ENCODE measurements at regions not wholly inside any gene's neighbourhood (a gene's known extent, or its start where the extent isn't known, plus 50 kb on each side); places are given as distances from the start of the nearest gene placed in this dataset.

DNA sequence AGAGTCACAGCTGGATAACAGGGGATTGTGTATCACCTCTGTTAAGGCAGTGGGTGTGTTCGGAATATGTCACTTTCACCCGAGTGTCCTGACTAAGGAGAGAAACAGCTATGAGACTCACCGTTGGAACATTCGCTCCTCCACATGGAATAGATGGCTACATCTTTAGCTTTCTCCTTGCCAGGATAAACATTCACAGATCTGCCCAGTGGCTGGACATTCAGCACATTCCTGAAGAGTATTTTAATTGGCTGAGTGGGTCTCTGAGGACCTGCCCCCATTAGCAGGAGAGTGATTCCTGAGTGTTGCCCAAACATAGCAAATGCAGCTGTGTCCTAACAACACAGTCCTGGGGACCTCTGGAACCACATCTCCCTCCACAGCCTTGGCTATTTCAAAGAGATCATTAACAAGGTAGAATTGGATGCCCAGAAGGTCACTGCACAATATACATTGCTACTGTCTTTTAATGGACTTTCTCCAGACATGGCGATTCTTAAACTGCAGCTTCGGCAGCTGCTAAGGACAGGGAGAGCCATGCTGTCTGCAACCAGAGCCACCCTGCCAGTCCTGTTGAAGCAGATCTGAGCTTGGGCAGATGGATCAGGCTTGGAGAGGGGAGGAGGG lies 435.0 kb upstream of the CADM1 start:
- no peak for DNase-seq (ENCODE audit: low spot score)

DNA sequence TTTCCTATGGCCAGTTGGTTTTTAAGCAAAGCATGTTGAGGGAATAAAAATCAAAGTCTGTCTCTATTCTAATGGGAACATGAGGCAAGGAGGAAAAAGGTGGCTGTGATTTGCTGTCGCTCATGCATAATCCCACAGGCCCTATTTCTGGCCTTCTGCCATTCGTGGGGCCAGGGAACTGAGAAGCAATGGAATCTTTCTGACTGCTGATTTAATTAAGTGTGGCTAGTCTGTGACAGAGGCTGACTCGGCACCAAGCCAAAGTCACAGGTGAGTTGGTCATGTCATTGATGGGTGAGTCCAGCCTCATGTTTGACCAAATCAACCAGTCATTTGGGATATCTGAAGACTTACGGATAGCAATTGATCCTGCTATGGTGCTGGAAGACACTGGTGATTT lies 429.3 kb upstream of the CADM1 start:
- DNase-seq (ENCODE audit: low spot score), result no peak

DNA sequence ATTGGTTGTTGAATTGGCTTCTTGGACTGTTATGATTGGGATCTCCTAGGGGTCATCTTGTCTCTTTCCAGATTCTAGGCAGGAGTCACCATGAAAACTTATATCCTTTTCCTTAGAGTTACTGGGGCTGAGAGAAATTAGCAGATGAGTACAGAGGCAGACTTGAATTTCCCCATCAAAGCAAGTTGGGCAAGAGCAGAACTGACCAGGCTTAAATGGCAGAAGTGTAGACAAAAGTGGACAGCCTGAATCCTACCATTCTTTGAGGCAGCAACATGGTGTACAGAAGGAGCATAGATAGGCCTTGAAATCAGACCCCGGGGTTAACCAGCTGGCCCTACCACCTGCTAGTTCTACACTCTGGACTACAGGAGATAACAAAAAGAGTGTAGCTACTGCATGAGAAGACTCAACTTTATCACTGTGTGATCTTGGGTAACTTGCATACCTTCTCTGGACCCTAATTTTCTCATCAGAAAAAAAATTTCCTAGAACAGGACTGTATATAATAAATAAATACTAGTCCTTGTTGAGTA lies 427.4 kb upstream of the CADM1 start:
- DNase-seq (ENCODE audit: low spot score), result no peak

DNA sequence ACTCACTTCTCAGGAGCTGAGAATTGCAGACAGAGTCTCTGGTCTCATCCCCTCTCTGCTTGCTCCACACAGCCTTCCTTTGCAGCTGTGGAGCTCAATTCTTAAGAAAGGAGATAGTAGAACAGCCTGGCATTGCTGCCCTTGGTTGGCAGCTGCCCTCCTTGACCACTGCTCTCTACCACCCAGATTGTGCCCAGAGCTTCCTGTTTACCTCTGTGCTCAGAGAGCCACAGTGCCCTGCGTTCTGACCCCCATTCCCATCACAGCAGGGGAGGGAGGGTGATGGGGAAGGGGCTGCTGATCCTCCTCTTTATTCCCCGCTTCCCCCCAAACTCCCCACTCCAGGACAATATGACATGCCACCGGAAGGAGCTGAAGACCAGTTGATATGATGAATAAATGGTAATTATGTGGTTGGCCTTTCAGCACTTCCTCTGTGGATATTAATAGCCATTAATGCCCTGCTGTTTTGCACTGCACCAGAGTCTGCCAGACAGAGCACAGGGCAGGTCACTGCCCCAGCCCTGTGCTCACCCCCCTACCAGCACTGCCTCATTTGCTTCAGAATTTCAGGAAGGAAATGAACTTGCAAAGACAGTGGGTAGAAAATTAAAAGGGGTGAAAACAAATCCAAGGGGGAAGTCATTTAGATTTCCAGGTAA lies 426.8 kb upstream of the CADM1 start:
- DNase-seq (ENCODE audit: low spot score), result no peak

DNA sequence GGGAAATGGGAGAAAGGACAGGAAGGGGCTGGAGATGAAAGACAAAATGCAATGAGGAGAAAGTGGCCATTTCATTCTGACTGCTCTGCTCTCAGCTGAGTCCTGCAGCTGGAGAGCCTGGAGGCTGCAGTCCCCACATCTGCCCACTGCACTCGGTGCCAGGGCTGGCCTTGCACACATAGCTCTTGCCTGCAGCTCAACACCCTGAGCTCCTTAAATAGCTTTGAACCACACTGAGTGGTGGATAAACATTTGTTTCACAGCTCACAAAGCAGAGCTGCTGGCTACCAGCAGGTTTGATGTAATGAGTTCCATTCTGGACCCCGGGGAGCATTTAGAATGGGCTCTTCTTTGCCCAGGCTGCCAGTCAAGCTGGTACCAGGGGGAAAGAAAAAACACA lies 426.1 kb upstream of the CADM1 start:
- no peak for DNase-seq (ENCODE audit: low spot score)

DNA sequence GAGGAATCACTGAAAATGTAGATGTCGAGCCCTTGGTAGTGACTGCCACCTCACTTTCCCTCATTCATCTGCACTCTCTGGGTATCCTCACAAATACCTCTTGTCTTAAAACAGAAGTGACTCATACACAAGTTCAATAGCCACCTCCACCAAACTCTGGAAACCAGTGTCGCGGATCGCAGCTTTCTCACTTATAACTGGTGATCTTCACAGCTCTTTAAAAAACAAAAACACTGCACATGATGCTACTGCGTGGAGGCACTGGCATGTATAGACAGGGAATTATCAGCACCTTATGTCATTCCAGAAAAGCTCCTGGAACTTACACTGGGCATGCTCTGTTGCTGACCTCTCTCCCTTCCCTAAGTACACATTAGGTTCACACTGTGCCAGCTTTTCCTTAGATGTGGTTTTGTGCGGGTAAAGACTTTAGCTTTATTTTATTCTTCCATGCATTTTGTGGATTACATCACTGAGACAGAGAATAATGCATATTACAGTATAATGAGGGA lies 425.5 kb upstream of the CADM1 start:
- peak; percentile 9 for DNase-seq (ENCODE audit: low spot score)

DNA sequence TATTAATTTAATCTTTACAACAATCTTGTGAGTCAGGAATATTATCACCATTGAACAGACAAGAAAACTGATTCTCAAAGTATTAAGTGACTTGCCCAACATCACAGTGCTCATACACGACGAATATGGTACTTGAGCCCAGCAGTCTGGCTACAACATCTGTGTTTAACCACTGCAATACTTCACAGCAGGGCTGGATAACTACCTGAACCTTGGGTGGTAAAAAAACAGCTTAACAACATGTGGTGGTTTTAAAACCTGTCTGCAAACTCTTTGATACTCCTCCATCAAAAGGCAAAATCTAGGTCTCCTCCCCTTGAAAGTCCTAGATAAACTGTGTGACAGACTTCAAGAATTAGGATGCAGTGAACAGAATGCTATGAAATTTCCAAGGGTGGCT lies 424.6 kb upstream of the CADM1 start:
- DNase-seq (ENCODE audit: low spot score), result no peak

DNA sequence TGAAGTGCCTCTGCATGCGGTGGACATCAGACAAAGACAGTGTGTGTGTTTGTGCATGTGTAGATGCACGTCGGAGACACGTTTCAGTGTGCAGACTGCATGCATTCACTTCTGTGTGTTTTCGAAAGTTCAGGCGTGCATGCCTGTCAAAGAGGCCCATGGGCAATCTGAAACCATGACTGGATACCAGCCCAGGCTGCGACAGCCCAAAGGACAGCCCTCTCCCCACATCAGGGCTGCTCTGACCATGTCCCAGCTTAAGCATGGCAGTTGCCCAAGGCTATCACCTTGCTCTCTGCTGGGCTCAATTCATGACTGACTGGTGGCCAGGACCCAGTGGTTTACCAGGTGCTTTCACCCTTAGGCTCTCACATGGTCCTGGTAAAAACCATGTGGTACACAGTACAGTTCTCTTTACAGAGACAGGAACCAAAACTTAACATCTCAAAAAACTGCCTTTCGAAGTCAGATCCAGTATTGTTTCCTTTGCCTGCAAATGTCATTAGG lies 423.7 kb upstream of the CADM1 start:
- DNase-seq (ENCODE audit: low spot score), result no peak

DNA sequence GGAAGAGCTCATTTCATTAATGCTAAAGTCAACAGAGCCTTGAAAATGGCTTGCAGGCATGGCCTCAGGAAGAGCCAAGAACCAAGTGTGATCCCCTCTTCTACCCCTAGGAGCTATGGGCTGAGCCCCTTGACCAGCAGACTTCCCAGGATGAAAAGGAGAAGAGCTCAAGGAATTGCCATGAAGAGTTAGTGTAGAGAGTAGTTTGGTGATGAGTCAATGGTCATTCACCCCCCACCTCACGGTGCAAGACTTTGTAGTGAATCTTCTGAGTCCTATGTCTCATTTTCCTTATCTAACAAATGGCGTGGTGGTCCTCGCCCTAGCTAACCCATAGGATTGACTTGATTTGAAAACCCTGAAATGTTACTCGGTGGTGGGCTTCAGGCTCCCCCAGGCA lies 422.4 kb upstream of the CADM1 start:
- DNase-seq (ENCODE audit: low spot score), result no peak

DNA sequence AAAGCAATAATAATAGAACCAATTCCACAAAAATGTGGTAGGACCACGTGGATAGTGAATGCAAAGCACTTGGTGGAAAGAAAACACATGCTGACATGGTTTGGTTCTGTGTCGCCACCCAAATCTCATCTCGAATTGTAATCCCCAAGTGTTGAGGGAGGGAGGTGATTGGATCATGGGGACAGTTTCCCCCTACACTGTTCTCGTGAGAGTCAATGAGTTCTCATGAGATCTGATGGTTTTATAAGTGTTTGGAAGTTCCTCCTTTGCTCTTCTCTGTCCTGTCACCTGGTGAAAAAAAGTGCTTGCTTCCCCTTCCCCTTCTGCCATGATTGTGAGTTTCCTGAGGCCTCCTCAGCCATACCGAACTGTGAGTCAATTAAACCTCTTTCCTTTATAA lies 421.9 kb upstream of the CADM1 start:
- DNase-seq (ENCODE audit: low spot score), result no peak

DNA sequence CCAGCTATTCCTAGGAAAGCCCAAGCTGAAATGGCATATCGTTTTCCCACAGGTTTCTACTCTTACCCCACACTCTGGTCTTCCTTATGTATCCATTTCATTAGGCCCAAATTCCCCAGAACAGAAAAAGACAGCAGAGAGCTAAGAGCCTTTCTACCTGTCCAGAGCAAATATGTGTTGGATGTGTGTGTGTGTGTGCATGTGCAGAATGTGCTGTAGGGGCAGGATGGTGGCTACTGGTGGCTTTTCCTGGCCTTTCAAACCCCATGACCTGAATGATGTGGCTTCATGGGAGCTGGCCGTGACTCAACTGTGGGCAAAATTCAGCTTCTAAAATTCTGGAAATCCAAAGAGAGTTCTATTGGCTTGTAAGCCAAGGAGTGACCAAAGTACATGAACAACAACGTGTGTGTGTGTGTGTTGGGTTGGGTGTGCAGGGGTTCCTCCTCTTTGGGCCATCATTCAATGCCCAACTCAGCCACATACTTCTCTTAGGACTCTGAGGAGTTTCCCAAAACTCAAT lies 421.4 kb upstream of the CADM1 start:
- no peak for DNase-seq (ENCODE audit: low spot score)

DNA sequence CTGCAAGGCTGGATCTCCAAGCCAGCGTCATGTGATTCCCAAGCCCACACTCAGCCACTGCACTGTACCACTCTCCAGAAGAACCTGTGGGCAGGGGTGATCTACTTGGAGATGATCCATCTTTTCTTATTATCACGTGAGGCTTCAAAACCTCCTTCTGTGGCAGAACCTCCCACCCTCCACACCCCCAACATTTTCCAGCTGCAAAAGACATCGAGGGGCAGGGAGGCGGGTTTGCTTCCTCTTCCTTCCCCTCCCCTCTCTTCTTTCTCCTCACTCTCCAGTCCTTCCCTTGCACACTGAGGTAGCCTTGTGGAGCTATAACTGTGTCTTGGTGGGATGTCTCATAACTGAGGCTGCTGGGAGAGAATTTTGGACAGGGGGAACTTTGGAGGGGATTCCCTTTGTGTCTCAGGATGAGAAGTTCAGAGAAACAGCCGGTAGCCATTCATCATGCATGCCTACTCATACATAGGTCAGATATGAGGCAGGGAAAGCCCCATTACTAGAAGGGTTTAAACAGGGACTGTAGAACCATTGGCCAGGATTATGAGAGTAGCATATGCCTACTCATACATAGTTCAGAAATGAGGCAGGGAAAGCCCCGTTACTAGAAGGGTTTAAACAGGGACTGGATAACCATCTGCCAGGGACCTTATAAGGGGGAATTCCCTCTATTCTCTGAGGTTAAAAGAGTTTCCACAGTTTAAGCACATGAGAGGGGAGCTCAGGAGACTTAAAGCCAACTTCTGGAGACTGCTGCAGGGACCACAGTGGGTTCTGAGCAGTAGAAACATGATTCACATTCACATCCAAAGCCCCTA lies 420.7 kb upstream of the CADM1 start:
- peak; percentile 67 for DNase-seq (ENCODE audit: low spot score)

DNA sequence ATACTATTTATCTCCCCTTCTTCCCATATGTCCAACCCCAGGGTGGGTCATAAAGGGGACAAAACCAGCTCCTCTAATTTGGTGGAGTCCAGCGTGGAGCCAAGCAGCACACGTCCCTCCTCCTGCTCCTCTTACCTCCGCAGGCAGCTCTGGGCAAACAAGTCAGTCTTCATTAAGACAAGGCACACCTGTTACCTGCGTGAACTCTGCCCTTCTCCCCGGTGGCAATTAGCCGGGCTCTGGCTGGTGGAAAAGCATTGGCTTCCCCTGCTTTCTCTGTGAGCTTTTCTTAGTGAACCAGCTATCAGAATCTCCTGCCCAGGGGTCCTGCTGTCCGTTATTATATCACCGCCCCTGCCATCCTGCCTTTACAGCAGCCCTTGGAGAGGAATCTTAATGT lies 418.7 kb upstream of the CADM1 start:
- no peak for DNase-seq (ENCODE audit: low spot score)

DNA sequence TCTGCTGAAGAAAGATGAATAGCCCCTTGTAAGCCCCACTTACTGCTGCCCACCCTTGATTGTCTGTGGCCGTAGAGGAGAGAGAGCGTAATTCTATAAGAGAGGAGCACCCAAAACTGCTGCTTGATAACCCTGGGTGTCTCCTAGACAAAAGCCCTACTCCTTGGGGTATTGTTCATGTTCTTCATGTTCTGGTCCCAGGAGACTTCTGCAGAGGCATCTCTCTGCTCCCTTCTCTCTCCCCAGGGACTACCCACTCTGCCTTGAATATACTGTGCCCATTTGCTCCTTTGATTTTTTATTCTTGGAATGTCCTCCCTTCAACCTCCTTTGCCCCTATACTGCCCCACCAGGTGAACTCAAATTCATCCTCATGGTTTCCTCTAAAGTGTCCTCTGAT lies 417.8 kb upstream of the CADM1 start:
- no peak for DNase-seq (ENCODE audit: low spot score)

DNA sequence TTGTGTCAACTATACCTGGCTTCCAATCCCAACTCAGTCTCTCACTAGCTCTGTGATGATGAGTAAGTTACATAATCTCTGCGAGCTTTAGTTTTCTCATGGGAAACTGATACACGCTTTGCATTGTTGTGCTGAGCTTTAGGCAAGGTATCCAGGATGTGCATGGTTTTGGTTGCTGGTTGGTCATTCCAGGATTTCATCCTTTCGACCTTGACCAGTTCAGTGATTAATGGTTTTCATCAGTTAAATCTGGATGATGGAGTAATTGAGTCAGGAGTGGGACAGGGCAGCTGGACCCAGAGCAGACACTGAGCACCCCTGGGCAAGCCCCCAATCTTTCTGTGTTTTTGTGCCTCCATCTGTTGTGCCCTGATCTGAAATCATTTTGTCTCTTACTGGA lies 417.3 kb upstream of the CADM1 start:
- DNase-seq (ENCODE audit: low spot score), result no peak

DNA sequence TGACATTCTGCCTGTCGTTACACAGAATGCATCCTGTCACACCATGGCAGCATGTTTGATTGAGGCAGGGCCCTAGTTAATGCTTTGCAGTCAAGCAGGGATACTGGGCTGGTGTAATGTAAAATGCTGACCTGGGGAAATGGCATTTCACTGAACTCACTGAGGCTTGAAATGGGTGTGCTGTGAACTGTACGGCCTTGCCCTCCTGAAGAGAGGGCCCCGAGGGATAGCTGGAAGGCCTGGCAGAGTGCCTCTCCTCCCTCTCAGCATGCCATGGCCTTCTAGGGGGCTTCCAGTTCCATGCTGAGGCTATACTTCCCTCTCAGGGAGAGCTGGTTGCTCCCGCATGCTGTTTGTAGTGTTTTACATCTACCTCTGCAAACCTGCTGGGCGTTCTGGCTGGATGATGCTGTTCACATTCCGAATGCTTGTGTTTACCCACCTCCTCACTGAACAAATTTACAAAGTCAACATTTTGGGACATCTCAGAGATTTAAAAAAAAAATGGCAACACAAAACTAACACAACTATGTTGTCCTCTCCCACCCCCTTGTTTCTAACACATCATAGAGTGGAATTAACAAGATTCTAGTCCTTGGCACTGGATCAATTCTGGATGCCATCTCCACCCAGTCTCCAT lies 416.7 kb upstream of the CADM1 start:
- no peak for DNase-seq (ENCODE audit: low spot score)

DNA sequence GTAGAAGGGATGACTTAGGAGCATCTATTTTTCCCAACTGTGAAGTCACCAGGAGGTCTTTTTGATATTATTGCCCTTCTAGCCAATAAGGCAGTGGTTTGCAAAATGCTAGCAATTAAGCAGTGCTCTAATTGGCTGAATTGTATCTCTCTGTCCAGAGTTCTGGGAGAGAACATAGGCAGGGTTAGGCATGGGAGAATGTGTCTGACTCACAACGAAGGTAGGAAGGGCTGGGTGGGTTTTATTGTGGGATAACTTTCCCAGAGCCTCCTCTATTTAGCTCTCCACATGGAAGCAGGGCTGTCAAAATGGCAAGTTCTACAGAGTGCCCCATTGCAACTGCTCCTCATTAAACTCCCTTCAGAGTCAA lies 415.9 kb upstream of the CADM1 start:
- peak; percentile 26 for DNase-seq (ENCODE audit: low spot score)

DNA sequence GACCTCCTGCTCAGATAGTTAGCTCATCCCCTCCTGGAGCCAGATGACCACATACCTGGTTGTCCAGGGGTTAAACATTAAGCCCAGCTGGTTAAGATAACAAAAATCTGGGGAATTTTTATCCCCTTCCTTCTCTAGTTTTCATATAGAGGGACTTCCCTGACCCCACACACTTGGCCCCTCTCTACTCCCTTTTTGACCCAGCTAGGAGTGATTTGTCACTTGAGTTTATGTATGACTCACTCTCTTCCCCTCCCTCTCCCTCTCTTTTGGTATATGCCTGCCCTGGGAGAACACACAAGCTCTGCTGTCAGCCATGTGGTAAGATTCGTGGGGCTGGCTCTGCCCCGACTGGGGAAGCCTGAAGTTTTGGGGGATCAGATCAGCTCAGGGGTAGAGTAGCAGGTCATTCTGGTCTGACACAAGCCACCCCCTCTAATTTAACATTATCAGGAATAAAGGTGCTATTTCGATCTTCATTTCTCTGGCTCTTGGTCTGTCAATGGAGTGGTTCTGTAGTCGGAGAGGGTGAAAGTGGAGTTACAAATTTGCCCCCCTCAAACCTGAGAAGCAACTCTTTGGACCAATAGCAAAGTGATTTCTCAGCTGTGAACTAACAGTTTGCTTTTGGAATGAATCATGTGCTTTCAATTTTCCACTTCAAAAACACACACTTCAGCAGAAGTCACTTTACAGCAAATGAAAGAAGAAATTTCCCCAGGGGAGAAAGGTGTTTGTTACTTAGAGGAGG lies 415.3 kb upstream of the CADM1 start:
- DNase-seq (ENCODE audit: low spot score), result peak; percentile 68

DNA sequence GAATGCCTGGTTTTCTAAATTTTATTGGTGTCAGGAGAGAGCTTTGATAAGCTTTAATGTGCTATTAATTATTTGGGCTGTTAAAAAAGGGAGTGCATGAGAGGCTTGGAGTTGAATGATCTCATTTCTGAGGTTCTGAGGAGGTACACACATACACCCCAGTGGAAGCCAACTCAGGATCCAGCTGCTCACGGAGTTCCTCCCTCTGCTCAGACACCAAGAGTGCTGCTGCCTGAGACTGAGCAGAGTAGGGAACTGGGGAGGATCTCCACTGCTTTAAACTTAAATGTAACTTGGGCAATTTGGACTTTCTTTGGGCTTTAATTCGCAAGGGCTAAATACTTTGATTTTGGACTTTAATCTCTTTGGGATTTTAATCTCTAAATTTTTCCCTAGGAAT lies 414.4 kb upstream of the CADM1 start:
- DNase-seq (ENCODE audit: low spot score), result peak; percentile 50

DNA sequence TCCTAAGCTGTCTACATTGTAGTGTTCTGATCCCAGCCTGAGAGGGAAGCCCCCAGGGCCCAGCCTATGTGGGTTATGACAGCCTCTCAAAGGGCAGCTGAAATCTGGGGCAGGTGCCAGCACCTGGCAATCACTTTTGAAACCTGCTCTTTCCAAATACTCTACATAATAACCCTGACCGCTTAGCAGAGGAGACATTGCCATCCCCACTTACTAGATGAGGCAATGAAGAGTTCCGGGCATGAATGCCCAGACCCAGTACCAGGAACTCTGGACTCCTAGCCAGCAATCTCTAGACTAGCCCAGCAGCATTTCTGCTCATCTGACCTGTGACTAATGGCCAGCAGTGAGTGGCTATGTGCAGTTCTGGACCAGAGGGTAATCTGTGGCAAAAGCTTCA lies 412.4 kb upstream of the CADM1 start:
- DNase-seq (ENCODE audit: low spot score), result no peak

DNA sequence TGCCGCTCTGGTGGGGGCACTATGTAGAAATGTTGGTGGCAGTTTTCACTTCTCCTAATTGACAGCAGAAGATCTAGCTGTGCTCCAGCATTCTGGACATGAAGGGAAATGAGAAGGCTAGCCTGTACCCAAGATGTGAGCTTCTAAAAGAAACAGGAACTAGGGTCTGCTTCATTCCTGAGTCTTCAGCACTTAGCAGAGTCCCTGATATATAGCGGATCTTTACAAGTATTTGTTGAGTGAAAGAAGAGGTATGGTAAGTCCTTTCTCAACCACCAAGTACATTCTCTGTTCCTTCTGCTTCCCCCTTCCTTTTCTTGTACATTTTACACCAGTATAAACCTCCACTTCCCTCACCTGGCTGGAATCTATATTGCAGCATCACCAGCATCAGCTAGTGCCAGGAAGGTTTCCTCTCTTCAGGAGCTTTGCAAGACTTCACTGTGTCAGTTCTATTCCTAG lies 408.3 kb upstream of the CADM1 start:
- peak; percentile 8 for DNase-seq (ENCODE audit: low spot score)

Data from umbilical cord (tissue), 1 donor.